ENCODE measurements at regions not wholly inside any gene's neighbourhood (a gene's known extent, or its start where the extent isn't known, plus 50 kb on each side); places are given as distances from the start of the nearest gene placed in this dataset.

DNA sequence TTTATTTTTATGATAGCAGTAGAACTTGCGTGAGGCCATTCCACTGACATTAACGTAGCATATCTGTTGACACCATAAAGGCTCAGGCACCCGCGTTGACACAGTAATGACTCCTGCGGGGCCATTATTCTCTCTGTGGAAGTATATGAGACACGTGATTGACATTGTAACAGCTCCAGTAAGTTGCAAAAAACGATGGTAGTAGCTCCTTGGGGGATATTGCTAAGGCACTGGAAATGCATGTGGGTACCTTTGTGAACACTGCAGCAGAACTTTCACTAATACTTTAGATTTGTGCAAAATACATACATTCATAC, 918.8 kb upstream of the CDH8 start:
- H3K9me3 ChIP-seq (ENCODE audit: control insufficient read depth, low read depth, low read length), result no peaks in the 10 kb centered on the region
- no CpG with 5 or more reads among the region's 7 CpGs for WGBS (ENCODE audit: extremely low coverage, insufficient read length, low lambda C conversion rate)
- H2BK12ac ChIP-seq (ENCODE audit: insufficient read length, low read depth, low read length), result no peak overlapping the region
- no peaks in the 10 kb centered on the region for H3K23me2 ChIP-seq (ENCODE audit: insufficient read length, low read depth, low read length, poor library complexity, severe bottlenecking)
- peak overlapping the region in 2 of 3 experiments; percentile 81 to 88; a peak in 2 of 7 replicates for H3K27ac Mint-ChIP-seq
- H4K8ac ChIP-seq (replicated peaks; ENCODE audit: insufficient read length, low read depth, low read length), result no peak overlapping the region
- no peak overlapping the region for H2BK120ac ChIP-seq (ENCODE audit: low read depth, low read length, poor library complexity, severe bottlenecking)
- no peak for DNase-seq
- H2AK5ac ChIP-seq (ENCODE audit: insufficient read length, low read length), result no peak overlapping the region
- H4K5ac ChIP-seq (ENCODE audit: insufficient read length, low read depth, low read length), result no peak overlapping the region
- H3K27me3 ChIP-seq (ENCODE audit: insufficient read depth, low read length), result no peaks in the 10 kb centered on the region
- H3K27me3 Mint-ChIP-seq (ENCODE audit: low read depth), result no peaks in the 10 kb centered on the region
- H2BK5ac ChIP-seq (ENCODE audit: insufficient read length, low read length), result no peak overlapping the region
- H3K18ac ChIP-seq (ENCODE audit: insufficient read length, low read depth, low read length), result no peak overlapping the region
- H3T11ph ChIP-seq (ENCODE audit: low read length), result no peak overlapping the region
- H3K9ac ChIP-seq (ENCODE audit: extremely low read depth, insufficient read length, low read length), result no peak overlapping the region
- H3K14ac ChIP-seq (ENCODE audit: insufficient read depth, low read length), result no peak overlapping the region
- H3K27ac ChIP-seq (ENCODE audit: insufficient read length, low read depth, low read length), result no peak overlapping the region
- peaks cover 4% of the 10 kb centered on the region; the same call in 1 of the 2 replicates for H3K4me1 ChIP-seq (ENCODE audit: insufficient read depth, low read length)
- H3K79me1 ChIP-seq (ENCODE audit: insufficient read depth, low read depth, low read length, poor library complexity, severe bottlenecking), result no peaks in the 10 kb centered on the region
- no peak overlapping the region for H3K4ac ChIP-seq (ENCODE audit: low read depth, low read length)
- no peak overlapping the region for H3K4me3 Mint-ChIP-seq
- H3K4me2 ChIP-seq (ENCODE audit: insufficient read depth, insufficient read length, low read length), result no peak overlapping the region
- peaks cover 0 to 4% (median 4%) of the 10 kb centered on the region in 3 experiments; a peak in 2 of 7 replicates for H3K36me3 Mint-ChIP-seq (ENCODE audit: insufficient read depth in 1 of 3, low read depth in 3 of 3)
- H4K20me1 ChIP-seq (ENCODE audit: control insufficient read depth, insufficient read depth, insufficient read length), result no peaks in the 10 kb centered on the region
- TF ChIP-seq, protein P1, sequence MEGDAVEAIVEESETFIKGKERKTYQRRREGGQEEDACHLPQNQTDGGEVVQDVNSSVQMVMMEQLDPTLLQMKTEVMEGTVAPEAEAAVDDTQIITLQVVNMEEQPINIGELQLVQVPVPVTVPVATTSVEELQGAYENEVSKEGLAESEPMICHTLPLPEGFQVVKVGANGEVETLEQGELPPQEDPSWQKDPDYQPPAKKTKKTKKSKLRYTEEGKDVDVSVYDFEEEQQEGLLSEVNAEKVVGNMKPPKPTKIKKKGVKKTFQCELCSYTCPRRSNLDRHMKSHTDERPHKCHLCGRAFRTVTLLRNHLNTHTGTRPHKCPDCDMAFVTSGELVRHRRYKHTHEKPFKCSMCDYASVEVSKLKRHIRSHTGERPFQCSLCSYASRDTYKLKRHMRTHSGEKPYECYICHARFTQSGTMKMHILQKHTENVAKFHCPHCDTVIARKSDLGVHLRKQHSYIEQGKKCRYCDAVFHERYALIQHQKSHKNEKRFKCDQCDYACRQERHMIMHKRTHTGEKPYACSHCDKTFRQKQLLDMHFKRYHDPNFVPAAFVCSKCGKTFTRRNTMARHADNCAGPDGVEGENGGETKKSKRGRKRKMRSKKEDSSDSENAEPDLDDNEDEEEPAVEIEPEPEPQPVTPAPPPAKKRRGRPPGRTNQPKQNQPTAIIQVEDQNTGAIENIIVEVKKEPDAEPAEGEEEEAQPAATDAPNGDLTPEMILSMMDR (conservative IDR thresholded peaks at IDR 0.05), result no peak
- H3K23ac ChIP-seq (ENCODE audit: insufficient read length, low read depth, low read length), result no peak overlapping the region
- H3K9me3 Mint-ChIP-seq, result peaks cover 3 to 6% of the 10 kb centered on the region in 2 experiments; a peak in 3 of 5 replicates
- H3K56ac ChIP-seq (ENCODE audit: insufficient read length, low read depth, low read length), result no peak overlapping the region
- H4K91ac ChIP-seq (ENCODE audit: insufficient read length, low read depth, low read length), result no peak overlapping the region
- no peaks in the 10 kb centered on the region for H3K79me2 ChIP-seq (ENCODE audit: insufficient read depth, low read length)
- H2BK15ac ChIP-seq (ENCODE audit: low read depth, low read length), result no peak overlapping the region
- H3K4me1 Mint-ChIP-seq, result peaks cover 33 to 34% of the 10 kb centered on the region in 2 experiments
- no peak overlapping the region for H2AFZ ChIP-seq (ENCODE audit: low read length)
- no peak overlapping the region for H2BK20ac ChIP-seq (ENCODE audit: low read depth, low read length, poor library complexity, severe bottlenecking)

All from H9 (cell line).